SK-N-SH (cell line): ENCODE measurements at regions not wholly inside any gene's neighbourhood (a gene's known extent, or its start where the extent isn't known, plus 50 kb on each side); places are given as distances from the start of the nearest gene placed in this dataset.

ENCODE experiments used
- CTCF ChIA-PET: fragments of 300-600, 350-600 bp; formaldehyde crosslinking; extraction: SDS; loops from one replicate; lab custom pipeline; 2021; lab: Yijun Ruan, JAX
- POLR2A ChIA-PET: fragments of 350-600 bp; sonication (Branson Sonifier 250); formaldehyde crosslinking; extraction: SDS; loops from one replicate; lab custom pipeline; 2020; ENCODE audit warnings: antibody characterized with exemption, inconsistent platforms; lab: Yijun Ruan, JAX
- DNase-seq: peaks from one replicate; pipeline ENCODE4 v3.0.0; 2012
- H2AFZ ChIP-seq: fragments of 200-600 bp; sonication (generic); 2 replicates; pipeline ENCODE4 v1.8.1; 2016; ENCODE audit warnings: antibody characterized with exemption, mild to moderate bottlenecking, low read depth
- H3F3A ChIP-seq: fragments of 200-600 bp; sonication (generic); replicated peaks from 2 replicates; pipeline ENCODE3; 2016; ENCODE audit warnings: antibody characterized with exemption, mild to moderate bottlenecking; ENCODE audit not compliant: insufficient read depth
- H3K27ac ChIP-seq, 2 experiments: fragments of 200-500 bp in 1 of 2; fragments of 200-600 bp in 1 of 2; sonication (Bioruptor generic) in 1 of 2; sonication (generic), shearing (Covaris generic) in 1 of 2; 2 replicates each; pipeline versions ENCODE4 v1.5.1 to v1.6.1; 2014 to 2016; ENCODE audit warnings: low read depth in 2 of 2, inconsistent platforms in 1 of 2, low read length in 1 of 2, mild to moderate bottlenecking in 1 of 2, mixed read lengths in 1 of 2
- H3K27me3 ChIP-seq: fragments of 200-600 bp; sonication (generic), shearing (Covaris generic); 2 replicates; pipeline ENCODE4 v1.6.1; 2016; ENCODE audit warnings: mixed run types; ENCODE audit not compliant: insufficient read depth
- H3K36me3 ChIP-seq, 2 experiments: fragments of 200-500 bp in 1 of 2; fragments of 200-600 bp in 1 of 2; sonication (Bioruptor generic) in 1 of 2; sonication (generic) in 1 of 2; replicated peaks in 1 of 2; 2 replicates each; pipeline versions ENCODE3 to v1.5.1; 2014 to 2016; ENCODE audit warnings: low read length in 1 of 2, mild to moderate bottlenecking in 1 of 2; ENCODE audit not compliant: insufficient read depth in 2 of 2, control insufficient read depth in 1 of 2
- H3K4me1 ChIP-seq, 2 experiments: fragments of 200-500 bp in 1 of 2; fragments of 200-600 bp in 1 of 2; sonication (Bioruptor generic) in 1 of 2; sonication (generic), shearing (Covaris generic) in 1 of 2; 2 replicates each; pipeline versions ENCODE4 v1.5.1 to v1.6.1; 2014 to 2016; ENCODE audit warnings: low read depth in 1 of 2, low read length in 1 of 2, mixed run types in 1 of 2; ENCODE audit not compliant: insufficient read depth in 2 of 2, control insufficient read depth in 1 of 2
- H3K4me2 ChIP-seq: fragments of 200-600 bp; sonication (generic), shearing (Covaris generic); 2 replicates; pipeline ENCODE4 v1.6.1; 2017; ENCODE audit warnings: mixed run types
- H3K4me3 ChIP-seq, 2 experiments: fragments of 200-500 bp in 1 of 2; fragments of 200-600 bp in 1 of 2; sonication (Bioruptor generic) in 1 of 2; sonication (generic), shearing (Covaris generic) in 1 of 2; 2 replicates each; pipeline versions ENCODE4 v1.5.1 to v1.8.1; 2014 to 2016; ENCODE audit warnings: low read depth in 2 of 2, inconsistent platforms in 1 of 2, low read length in 1 of 2, mild to moderate bottlenecking in 1 of 2, mixed read lengths in 1 of 2, moderate library complexity in 1 of 2
- H3K79me2 ChIP-seq: fragments of 200-600 bp; sonication (generic); 2 replicates; pipeline ENCODE4 v1.8.1; 2017; ENCODE audit warnings: mild to moderate bottlenecking; ENCODE audit not compliant: insufficient read depth
- H3K9ac ChIP-seq: fragments of 200-600 bp; sonication (generic); 2 replicates; pipeline ENCODE4 v1.6.1; 2017; ENCODE audit warnings: mixed run types
- H3K9me2 ChIP-seq: fragments of 200-600 bp; sonication (generic); 2 replicates; pipeline ENCODE4 v1.6.1; 2017; ENCODE audit warnings: mixed run types
- H3K9me3 ChIP-seq: fragments of 200-600 bp; sonication (generic); 2 replicates; pipeline ENCODE4 v1.6.1; 2017; ENCODE audit warnings: mixed run types, mild to moderate bottlenecking, moderate library complexity
- H4K20me1 ChIP-seq: fragments of 200-600 bp; sonication (generic); 2 replicates; pipeline ENCODE4 v1.6.1; 2017; ENCODE audit warnings: mild to moderate bottlenecking, mixed run types; ENCODE audit not compliant: insufficient read depth
- CTCF ChIP-seq: fragments of 200-600 bp; sonication (generic); IDR thresholded peaks from 2 replicates; pipeline ENCODE4 v1.6.1; 2017; ENCODE audit warnings: antibody characterized with exemption, mild to moderate bottlenecking, moderate library complexity
- ELF1 ChIP-seq: IDR thresholded peaks from 2 replicates; pipeline ENCODE4 v1.4.0; 2012
- FOXM1 ChIP-seq: IDR thresholded peaks from 2 replicates; pipeline ENCODE4 v1.4.0; 2012; ENCODE audit warnings: low read depth, mild to moderate bottlenecking
- GATA2 ChIP-seq: sonication (generic); formaldehyde crosslinking; IDR thresholded peaks from 2 replicates; pipeline ENCODE4 v1.5.0; 2020; ENCODE audit warnings: mild to moderate bottlenecking, missing genetic modification reagents
- IRF3 ChIP-seq: fragments of 150-350 bp; IDR thresholded peaks from 2 replicates; pipeline ENCODE4 v1.6.1; 2016; ENCODE audit warnings: mild to moderate bottlenecking, low read depth, low read length
- NFIC ChIP-seq: IDR thresholded peaks from 2 replicates; pipeline ENCODE4 v1.4.0; 2012; ENCODE audit warnings: borderline replicate concordance
- RAD21 ChIP-seq: IDR thresholded peaks from 2 replicates; pipeline ENCODE4 v1.6.1; 2012; ENCODE audit warnings: mild to moderate bottlenecking, low read length
- RCOR1 ChIP-seq: fragments of 150-350 bp; IDR thresholded peaks from 2 replicates; pipeline ENCODE4 v1.6.1; 2017; ENCODE audit warnings: antibody characterized with exemption, low read length
- REST ChIP-seq: IDR thresholded peaks from 2 replicates; pipeline ENCODE4 v1.6.1; 2012; ENCODE audit warnings: mild to moderate bottlenecking, low read depth, low read length, moderate library complexity
- TAF1 ChIP-seq: IDR thresholded peaks from 2 replicates; pipeline ENCODE4 v1.6.1; 2012; ENCODE audit warnings: low read depth, mild to moderate bottlenecking, low read length, moderate library complexity, borderline replicate concordance
- TCF12 ChIP-seq: IDR thresholded peaks from 2 replicates; pipeline ENCODE4 v1.4.0; 2012
- TEAD4 ChIP-seq: IDR thresholded peaks from 2 replicates; pipeline ENCODE4 v1.4.0; 2012; ENCODE audit warnings: mild to moderate bottlenecking, borderline replicate concordance; ENCODE audit not compliant: insufficient read depth
- USF1 ChIP-seq: IDR thresholded peaks from 2 replicates; pipeline ENCODE4 v1.4.0; 2012; ENCODE audit warnings: low read depth, borderline replicate concordance
- USF2 ChIP-seq: fragments of 150-350 bp; IDR thresholded peaks from 2 replicates; pipeline ENCODE4 v1.6.1; 2017; ENCODE audit warnings: antibody characterized with exemption, low read length, low read depth, borderline replicate concordance
- WGBS: methylation state at CpG from one replicate; pipeline ENCODE4 v1.1.6; 2017; ENCODE audit warnings: low lambda C conversion rate; 5-methylcytosine and 5-hydroxymethylcytosine counted together

- TF ChIP-seq CTCF, result no peak
These were observed 119.4 kb downstream of the CEBPB start (continued) for GRCh38 chr20:50309764-50310672.

- no peaks in the 10 kb centered on the region for H4K20me1 ChIP-seq
- ChIA-PET CTCF (interaction anchor here (1.5 kb wide), 1 partner anchor 120 kb away, joined by 4 read pairs; the partner anchor contains the start of gene CEBPB), POLR2A (no interaction called here)
- H3K79me2 ChIP-seq, result no peaks in the 10 kb centered on the region
- WGBS, result 99% methylated on average over 8 of the region's 10 CpGs
- H3F3A ChIP-seq, result peaks cover 16% of the 10 kb centered on the region
- H3K36me3 ChIP-seq, result no peaks in the 10 kb centered on the region
- H3K4me2 ChIP-seq, result no peak overlapping the region
- no peaks in the 10 kb centered on the region for H3K9me2 ChIP-seq
- H3K4me1 ChIP-seq, result peaks cover 14 to 18% of the 10 kb centered on the region in 2 experiments
- no peak overlapping the region for H3K27ac ChIP-seq
- no peaks in the 10 kb centered on the region for H3K9me3 ChIP-seq
- H3K4me3 ChIP-seq, result no peak overlapping the region
- no peak for DNase-seq
- H3K27me3 ChIP-seq, result no peaks in the 10 kb centered on the region
- H2AFZ ChIP-seq, result no peak overlapping the region
- no peak for TF ChIP-seq FOXM1
- TF ChIP-seq RCOR1, result no peak
- TF ChIP-seq GATA2 (CRISPR knock-in tag), result no peak
- TF ChIP-seq TEAD4, result no peak
- no peak for TF ChIP-seq NFIC
- no peak for TF ChIP-seq RAD21
- no peak for TF ChIP-seq IRF3
- TF ChIP-seq ELF1, result no peak
- no peak for TF ChIP-seq USF2
- no peak for TF ChIP-seq REST
- no peak for TF ChIP-seq TAF1
- no peak for TF ChIP-seq USF1
- no peak for TF ChIP-seq TCF12
- TF ChIP-seq CTCF, result no peak
- H3K9ac ChIP-seq, result no peak overlapping the region
These were observed 120.0 kb downstream of the CEBPB start for GRCh38 chr20:50310673-50311051.
